NCI-H2029 treated with DMSO at 0.1 percent for 48 hours (cell line): ENCODE measurements at regions not wholly inside any gene's neighbourhood (a gene's known extent, or its start where the extent isn't known, plus 50 kb on each side); places are given as distances from the start of the nearest gene placed in this dataset.

Experiments
- DNase-seq: peaks from one replicate; lab custom pipeline; 2025; lab: John Stamatoyannopoulos, UW

DNA sequence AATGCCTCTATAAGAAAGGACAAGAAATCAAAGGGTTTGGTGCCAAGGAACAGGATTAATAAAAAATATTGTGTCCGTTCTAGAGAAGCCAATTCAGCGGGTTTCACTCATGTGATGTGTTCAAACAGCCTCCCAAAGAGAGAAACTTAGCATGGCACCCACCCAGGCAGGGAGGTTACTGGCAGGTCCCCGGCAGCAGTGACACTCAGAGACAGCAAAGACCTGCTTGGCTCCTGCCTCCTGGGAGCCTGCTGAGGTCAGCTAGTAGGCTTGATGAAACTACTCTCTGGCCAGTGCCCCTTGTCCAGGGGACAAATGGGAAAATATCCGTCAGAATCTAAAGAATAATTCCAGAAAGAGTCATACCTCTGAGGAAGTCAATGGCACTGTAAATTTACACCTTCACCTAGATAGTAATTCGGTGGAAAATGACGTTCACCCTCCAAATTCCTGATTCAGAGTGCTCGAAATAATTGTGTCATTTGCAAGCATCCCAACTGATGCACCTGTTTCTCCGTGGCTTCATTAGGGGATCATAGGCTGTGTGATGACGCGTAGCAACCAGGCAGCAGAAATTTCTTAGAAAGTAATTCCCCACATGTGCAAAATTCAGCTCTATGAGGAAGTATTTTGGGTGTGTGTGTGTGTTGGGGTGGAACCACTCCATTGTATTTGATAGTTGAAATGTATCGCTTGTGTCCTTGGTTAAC is 481.5 kb upstream of the ZFHX3 start:
- no peak for DNase-seq

DNA sequence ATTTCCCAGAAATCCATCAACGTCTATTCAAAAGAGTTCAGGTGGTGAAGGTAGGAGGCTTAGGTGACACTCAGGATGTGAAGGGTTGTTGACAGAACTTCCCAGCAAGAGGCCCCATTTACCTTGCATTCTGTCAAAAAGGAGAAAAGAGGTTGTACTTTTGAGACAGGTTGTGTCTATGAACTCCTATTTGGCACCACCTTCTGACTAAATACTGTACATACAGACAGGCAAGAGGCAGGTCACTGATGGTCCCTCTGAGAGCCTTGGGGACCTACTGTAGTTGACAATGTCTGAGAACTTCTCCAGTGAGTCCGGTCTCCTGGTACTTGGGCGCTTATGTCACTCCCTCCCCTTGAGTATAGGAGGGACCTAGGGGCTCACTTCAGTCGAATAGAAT is 479.3 kb upstream of the ZFHX3 start:
- DNase-seq = no peak

DNA sequence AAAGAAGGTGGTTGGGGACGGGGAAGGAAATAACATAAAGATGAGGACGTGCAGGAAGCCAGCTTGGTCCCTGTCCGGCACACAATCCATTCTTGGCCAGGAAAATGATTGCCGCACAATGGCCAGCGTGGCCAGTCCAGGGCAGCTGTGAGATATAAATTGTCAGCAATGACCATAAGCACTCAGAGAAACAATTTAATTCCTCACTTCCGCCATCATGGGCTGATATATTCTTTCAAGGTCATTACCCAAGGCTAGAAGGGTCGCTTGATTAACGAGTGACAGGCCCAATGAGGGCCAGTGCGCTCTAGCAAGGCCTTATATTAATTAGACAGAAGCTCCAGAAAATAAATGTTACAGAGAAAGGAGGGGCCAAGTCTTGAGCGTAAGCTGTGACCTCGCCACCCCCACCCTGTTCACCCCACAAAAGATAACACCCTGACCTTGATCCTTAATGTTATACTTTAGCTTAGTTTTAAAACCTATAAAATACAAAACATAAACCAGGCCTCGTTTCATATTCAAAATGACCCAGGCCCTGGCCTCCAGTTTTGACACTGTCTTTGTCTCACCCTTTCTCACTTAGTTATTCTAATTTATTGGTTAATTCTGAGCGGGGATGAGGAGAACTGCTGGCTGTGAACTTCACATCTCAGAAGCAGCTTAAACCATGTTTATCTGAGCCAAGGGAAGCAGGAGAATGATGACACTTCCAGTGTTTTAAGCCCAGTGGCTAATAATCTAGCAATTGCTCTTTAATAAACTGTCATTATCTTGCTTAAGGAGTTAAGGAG is 478.3 kb upstream of the ZFHX3 start:
- DNase-seq = no peak

DNA sequence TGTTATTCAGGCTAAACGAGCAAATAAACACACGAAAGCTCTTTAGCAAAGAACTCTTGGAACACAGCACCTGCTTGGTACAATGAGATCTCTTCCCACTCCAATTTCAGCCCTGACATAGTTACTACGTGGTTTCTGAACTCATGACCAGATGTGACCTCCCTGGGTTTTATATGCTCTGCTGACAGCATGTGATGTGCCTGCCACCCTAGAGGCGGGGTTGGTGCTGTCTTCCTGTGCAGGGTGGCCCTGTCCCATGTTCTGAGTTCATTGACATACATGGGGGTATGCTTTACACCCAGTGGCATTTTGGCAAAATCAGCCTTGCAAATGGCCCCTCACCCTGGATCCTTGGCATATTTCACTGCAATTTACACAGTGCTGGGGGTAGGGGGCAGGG is 475.3 kb upstream of the ZFHX3 start:
- DNase-seq = no peak

DNA sequence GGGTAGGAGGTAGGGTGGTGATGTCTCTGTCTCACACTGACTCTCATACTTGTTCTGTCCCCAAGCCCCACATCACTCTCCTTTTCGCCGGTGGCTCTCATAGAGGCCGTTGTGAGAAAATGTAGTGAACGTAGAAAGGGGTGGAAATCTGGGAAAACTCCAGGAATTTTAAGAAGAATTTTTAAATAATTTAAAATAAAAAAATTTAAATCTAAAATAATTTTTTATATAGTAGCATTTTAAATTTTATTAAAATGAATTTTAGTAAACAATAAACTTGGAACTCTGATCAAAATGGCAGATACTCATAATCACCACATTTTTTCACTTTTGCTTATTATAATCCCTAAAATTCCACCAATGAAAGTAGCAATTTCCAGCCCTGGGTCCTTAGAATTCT is 473.6 kb upstream of the ZFHX3 start:
- DNase-seq = no peak

DNA sequence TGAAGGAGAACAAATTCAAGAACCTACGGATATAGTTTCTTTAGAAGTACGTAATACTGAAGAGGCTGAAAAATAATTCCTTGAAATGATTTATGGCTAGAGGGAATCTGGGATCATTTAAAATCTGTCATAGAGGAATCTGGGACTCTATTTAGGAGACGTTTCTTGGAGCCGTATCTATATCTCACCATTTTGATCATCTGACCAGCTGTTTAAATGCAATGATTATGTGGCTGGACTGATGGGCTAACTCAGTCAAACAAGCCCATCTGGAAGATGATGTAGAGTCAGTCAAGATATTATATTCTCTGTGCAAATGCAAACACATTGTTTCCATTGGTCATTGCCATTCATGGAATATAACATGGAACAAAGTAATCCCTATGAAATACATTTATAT is 467.7 kb upstream of the ZFHX3 start:
- DNase-seq = no peak

DNA sequence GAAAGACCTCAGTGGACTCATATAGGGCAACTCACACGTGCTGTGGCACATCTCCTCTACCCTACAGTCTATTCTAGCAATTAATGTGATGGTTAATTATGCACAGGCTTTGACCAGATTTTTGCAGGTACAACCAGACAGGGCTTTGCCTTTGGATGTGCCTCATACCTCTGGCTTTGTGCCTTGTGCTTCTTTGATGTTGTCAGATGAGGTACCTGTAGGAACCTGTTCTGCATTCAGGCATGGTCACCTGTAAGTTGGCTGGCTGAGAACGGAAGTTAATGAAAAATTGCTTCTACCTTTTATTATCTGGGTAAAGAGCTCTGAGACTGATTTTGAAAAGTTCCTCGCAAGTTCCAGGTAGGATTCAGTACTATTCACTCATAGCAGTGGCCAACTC is 462.9 kb upstream of the ZFHX3 start:
- no peak for DNase-seq

DNA sequence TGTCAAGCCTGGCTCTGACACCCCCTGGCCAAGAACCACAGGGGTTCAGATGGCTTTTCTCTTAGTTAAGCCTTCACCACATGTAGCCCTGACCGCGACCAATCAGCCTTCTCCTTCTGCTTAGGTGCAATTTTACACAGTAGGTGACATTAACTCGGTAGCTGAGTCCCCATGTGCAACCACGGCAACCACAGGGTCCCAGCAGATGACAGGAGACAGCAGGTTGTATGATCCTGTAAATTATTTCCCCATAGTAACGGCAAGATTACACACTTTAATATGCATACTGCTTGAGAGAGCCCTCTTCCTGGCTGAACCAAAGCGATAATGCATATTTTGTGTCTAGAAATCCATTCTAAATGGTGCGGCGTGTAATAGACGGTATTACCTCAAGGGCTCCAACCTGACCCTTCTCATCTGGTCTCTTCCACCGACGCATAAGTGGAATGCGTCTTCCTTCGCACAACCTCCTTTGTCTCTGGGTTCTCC is 458.7 kb upstream of the ZFHX3 start:
- no peak for DNase-seq

DNA sequence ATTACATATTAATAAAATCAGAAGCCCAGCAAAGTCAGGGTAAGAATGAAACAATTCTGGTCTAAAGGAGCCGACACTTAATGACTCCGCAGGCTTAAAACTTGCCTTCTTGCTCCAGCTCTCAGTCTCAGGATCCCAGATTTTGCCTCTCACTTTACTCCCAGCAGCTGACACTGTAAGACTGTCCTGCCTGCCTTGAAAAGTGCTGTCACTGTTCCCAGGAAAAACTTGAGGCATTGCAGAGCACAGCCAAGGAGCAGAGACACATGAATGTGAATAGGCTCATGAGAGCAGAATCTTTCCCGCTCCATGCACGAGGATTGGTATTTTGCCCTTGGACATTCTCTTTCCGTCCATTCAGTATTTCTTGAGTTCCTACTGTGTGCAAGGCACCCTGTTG is 457.6 kb upstream of the ZFHX3 start:
- DNase-seq = no peak

DNA sequence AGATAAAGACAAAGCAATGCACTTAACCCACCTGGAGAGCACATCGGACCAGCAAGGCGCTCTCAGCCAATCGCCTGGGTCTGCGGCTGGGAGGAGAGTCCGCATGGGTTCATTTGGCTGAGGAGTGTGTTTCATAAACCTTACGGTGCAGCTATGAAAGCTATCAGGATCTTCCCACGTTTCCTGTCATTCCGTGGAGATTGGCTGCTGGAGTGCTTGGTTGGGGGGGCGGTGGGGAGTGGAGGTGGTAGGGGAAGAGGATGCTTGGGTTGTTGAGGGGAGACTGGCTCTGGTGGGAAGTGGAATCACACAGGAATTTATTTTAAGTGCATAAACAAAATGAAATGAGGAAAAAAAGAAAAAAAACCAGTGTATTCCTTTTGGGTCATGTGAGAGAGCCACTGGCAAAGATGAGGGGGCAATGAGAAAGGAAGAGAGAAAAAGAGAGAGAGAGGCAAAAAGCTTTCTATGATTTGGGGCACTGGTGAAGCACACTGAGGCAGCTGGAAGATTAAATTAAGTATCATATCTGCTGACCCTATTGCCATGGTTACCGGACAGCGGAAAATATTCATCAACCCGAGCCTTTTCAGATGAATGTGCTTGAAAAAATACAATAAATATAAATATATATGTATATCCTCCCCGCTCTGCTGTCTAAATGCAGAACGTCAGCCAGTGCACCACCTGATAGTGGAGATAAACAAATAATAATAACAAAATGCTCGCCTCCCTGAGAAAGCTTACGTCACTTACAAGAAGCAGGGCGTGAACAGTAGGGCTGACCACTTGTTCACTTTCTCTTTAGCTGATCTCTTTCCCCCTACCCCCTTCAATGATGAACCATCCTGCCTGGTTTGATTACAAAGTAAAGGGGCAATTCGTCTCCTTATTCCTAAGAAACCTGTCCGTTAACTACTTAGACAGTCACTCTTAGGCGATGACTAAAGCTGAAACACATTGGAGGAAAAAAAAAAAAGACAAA is 457.0 kb upstream of the ZFHX3 start:
- no peak for DNase-seq

DNA sequence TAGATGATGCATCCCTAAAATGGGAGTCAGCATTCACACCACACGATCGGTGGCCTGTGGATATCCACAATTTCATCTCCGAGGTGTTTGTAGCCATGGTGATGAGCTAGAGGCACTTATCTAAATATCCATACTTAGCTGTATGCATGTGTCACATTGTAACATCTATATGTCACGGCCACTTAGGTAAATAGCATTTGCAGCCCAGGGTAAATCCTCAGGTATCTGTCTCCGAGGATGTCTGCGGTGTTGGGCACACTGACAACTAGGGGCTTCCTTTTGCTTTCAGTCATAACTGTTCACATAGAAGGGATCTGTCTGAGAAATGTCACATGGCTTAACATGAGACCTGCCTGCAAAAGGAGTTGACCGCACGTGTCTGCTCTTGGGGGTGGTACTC is 455.2 kb upstream of the ZFHX3 start:
- no peak for DNase-seq

DNA sequence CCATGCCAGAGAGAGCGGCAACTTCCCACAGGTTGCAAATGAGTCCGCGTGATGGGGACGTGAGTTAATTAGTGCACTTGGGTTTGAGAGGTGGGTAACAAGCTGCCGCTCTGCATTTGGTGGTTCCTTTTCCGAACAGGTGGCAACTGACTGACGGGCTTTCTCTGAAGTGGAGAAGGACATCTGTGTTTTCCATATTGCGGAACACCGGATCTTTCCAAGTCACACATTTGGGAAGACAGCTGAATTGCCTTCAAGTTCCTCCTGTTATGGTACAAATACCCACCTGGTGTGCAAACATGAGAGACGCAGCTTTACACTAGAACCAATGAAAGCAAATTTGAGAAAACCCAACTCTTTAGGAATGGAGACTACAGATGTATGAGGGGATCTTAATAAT is 451.3 kb upstream of the ZFHX3 start:
- DNase-seq = no peak

DNA sequence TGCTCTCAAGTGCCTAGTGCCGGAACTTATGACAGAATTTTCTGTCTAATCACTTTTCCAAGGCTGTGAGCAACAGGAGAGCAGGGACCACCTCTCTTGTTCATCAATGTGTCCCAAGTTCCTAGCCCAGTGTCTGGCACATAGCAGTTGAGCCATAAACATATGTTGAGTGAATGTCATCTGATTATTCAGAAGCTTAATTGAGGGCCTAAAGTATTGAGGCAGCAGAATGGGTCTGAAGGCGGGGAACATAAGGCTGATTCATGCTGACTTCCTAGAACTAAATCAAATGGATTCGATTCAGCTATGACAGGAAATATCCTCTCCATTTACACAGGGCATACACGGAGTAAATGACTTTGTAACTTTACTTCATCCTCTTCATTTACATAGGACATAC is 438.0 kb upstream of the ZFHX3 start:
- no peak for DNase-seq

DNA sequence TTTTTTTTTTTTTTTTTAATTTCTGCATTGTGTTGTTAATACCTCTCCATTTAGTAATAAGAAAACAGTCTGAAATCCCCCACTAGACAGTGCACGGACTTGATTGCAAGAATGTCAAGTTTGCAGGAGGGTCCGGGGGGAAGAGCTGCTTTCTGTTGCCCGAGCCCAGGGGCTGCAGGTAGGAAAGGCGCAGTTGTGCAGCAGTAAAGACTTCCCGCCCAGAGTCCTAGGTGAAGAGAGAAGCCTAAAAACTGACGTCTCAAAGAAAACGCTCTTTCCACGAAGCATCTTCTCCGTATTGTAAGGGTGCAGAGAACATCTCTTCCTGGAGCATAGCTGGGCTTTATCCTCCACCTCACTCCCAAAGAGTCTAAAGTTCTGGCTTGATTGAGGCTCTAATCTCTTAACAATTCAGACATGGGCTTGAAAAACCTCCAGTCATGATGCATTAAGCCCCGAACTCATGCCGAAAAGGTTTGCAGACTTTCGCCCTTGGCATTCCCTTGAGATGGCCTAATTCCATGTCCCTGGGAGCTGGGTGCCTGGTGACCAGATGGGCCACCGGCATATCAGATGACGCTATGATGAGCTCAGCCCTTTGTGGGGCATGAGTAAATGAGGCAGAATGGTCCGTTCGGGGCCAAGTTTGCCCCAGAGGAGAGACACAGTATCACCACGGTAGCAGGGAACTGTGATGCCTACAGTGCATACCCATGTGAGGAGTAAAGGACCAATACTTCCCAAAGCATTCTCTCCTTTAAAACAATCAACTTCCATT is 436.2 kb upstream of the ZFHX3 start:
- no peak for DNase-seq

DNA sequence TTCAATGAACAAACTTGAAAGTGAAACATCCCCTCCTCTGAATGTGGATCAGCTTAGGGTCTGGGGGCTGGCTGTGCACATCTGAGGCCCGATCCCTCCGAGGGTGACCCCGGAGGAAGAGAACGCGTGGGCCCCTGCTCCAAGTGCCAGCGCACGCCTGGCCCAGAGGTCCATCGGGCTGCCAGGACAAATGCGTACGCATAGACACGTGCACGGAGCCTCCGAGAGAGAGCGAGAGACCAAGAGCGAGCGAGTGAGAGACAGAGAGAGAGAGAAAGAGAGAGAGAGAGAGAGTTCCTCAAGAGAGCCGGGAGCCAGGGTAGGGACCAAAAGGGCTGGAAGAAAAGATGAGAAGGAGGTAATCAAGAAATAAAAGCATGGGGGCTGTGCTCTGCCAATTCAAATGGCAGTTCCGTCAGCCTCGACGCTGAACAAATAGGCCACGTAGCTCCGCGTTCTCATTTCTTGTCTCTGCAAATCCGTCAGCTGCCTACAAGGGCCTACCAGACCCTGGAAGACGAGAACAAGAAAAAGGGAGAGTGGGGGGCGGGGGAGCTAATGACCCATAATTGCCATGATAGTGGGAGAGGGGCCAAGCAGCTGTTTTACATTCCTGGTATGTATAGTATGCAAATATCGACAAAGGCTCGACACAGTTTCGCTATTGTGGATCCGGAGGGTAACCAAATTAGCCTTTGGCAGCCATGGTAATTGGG is 435.3 kb upstream of the ZFHX3 start:
- DNase-seq = no peak

DNA sequence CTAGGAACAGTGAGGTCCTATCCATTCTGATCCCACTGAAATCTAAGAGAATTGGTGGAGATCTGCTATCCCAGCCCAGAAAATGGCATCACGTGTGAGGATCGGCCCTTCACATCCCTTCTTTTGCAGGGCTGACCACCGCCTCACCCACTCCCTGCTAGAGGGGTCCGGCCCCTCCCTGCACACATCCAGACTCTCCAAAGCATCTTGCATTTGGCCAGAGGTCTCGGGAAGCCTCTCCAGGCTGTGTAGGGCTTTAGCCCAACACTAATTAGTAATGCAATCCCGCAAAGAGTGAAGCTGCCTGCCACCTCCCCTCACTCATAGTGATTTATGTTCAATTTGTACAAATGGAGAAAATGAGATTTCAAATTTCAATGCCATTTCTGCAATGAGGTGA is 434.4 kb upstream of the ZFHX3 start:
- no peak for DNase-seq

DNA sequence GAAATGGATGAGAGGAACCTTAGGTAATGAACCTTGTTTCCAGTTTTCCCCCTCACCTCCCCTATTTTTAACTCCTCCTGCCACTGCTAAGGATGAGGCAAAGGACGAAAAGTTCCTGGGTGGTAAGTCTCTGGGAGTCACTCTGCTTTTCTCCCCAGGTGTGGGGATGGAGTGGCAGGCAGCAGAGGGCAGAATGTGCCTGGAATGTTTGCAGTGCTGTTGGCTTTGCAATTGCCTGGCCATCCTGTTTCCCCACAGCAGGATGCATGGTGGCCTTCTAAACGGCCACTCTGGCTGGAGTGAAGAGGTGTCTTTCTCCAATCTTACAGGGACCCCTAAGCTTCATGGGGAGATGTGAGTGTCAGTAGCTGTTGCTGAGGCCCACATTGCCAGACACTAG is 432.5 kb upstream of the ZFHX3 start:
- no peak for DNase-seq

DNA sequence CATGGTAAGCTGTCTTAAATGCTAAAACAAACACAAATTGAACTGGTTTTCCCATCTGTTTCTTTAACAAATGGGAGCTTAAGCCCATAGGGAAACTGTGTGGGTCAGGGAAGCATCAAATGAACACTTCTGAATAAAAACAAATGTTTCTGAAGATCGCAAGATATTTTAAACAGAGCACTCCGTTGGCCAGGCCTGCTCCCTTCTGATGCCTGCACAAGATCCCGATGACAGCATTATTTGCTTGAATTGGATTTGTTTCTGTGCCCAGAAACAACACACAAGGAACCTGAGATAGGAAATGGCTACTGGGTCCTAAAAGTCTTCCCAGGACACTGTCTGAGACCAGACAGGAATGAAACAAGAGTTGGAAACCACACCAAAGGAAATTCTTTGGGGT is 425.8 kb upstream of the ZFHX3 start:
- no peak for DNase-seq

DNA sequence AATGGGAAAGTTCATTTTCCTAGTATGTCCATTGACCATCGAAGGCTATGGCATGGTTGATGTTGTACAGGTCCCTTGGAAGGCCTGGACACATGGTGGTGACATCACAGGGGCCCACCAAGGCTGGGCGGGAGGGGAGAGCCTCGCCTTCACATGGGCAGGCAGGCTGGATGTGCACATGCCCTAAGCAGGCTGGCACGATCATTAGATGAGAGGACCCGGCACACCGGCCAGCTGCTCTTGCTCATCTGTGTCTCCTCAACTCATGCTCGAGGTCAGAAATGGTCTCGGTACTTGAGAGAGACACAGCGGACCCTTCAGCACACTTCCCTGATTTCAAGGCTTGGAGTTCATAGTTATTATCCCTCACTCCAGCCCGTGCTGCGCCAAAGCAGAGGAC is 416.9 kb upstream of the ZFHX3 start:
- no peak for DNase-seq

DNA sequence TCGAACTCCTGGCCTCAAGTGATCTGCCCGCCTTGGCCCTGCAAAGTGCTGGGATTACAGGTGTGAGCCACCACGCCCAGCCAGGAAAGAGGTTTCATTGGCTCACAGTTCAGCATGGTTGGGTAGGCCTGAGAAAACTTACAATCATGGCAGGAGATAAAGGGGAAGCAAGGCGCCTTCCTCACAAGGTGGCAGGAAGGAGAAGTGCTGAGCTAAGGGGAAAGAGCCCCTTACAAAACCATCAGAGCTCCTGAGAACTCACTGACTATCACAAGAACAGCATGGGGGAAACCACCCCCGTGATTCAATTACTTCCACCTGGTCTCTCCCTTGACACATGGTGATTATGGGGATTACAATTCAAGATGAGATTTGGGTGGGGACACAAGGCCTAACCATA is 411.7 kb upstream of the ZFHX3 start:
- no peak for DNase-seq

DNA sequence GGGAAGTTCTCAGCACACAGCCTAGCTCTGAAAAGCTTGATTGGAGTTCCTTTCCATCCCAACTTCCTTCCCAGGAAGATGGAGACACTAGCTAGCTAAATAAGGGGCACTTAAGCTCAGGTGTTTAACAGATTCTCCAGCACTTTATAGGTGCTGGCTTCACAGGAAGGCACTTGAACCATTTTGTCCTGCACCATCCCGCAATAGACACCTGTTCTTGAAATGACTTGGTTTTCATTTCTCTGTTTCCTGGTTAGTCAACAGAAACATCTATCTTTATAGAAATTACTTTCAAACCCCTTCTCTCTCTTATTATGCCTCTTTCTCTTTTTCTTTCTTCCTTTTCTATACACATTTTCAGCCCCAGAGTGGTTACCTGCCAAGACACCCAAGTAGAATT is 409.9 kb upstream of the ZFHX3 start:
- DNase-seq = no peak
